ENCODE measurements at regions not wholly inside any gene's neighbourhood (a gene's known extent, or its start where the extent isn't known, plus 50 kb on each side); places are given as distances from the start of the nearest gene placed in this dataset.

- H3K9ac ChIP-seq (ENCODE audit: low read depth, low read length) = no peak overlapping the region
- no peak overlapping the region for H3K27ac ChIP-seq (ENCODE audit: low read length)
- no peak overlapping the region for H3K4me3 ChIP-seq (ENCODE audit: low read length)
- H3K36me3 ChIP-seq (ENCODE audit: insufficient read depth, low read depth, low read length) = no peaks in the 10 kb centered on the region
- peaks cover 17% of the 10 kb centered on the region; the same call in 1 of the 2 replicates for H3K27me3 ChIP-seq (ENCODE audit: insufficient read depth, low read length)
- no peaks in the 10 kb centered on the region for H3K9me3 ChIP-seq (ENCODE audit: insufficient read depth, low read depth, low read length)
- H3K4me1 ChIP-seq (ENCODE audit: insufficient read depth, low read length) = peaks cover 37% of the 10 kb centered on the region; the same call in 1 of the 2 replicates
Measured at GRCh38 chr5:74546796-74547195, 93.7 kb downstream of the ENC1 start.

- Histone ChIP-seq H3K4me3 (ENCODE audit: low read length) (no peak overlapping the region), H3K9me3 (ENCODE audit: insufficient read depth, low read depth, low read length) (no peaks in the 10 kb centered on the region), H3K9ac (ENCODE audit: low read depth, low read length) (no peak overlapping the region), H3K27ac (ENCODE audit: low read length) (no peak overlapping the region), H3K27me3 (ENCODE audit: insufficient read depth, low read length) (peaks cover 17% of the 10 kb centered on the region; the same call in 1 of the 2 replicates), H3K36me3 (ENCODE audit: insufficient read depth, low read depth, low read length) (no peaks in the 10 kb centered on the region), H3K4me1 (ENCODE audit: insufficient read depth, low read length) (peaks cover 46% of the 10 kb centered on the region)
Measured at GRCh38 chr5:74544811-74545210, 95.7 kb downstream of the ENC1 start.

GRCh38 chr5:74543162-74543995 lies 97.1 kb downstream of the ENC1 start:
- peaks cover 38% of the 10 kb centered on the region for H3K4me1 ChIP-seq (ENCODE audit: insufficient read depth, low read length)
- H3K9me3 ChIP-seq (ENCODE audit: insufficient read depth, low read depth, low read length) = no peaks in the 10 kb centered on the region
- H3K9ac ChIP-seq (ENCODE audit: low read depth, low read length) = peak overlapping the region; percentile 10; the same call in 1 of the 2 replicates
- H3K36me3 ChIP-seq (ENCODE audit: insufficient read depth, low read depth, low read length) = no peaks in the 10 kb centered on the region
- H3K4me3 ChIP-seq (ENCODE audit: low read length) = peak overlapping the region; percentile 42; the same call in 1 of the 2 replicates
- peaks cover 17% of the 10 kb centered on the region; the same call in 1 of the 2 replicates for H3K27me3 ChIP-seq (ENCODE audit: insufficient read depth, low read length)
- H3K27ac ChIP-seq (ENCODE audit: low read length) = peak overlapping the region; percentile 11

- peaks cover 17% of the 10 kb centered on the region; the same call in 1 of the 2 replicates for H3K27me3 ChIP-seq (ENCODE audit: insufficient read depth, low read length)
- H3K9ac ChIP-seq (ENCODE audit: low read depth, low read length) = no peak overlapping the region
- H3K36me3 ChIP-seq (ENCODE audit: insufficient read depth, low read depth, low read length) = no peaks in the 10 kb centered on the region
- H3K4me3 ChIP-seq (ENCODE audit: low read length) = no peak overlapping the region
- peaks cover 38% of the 10 kb centered on the region for H3K4me1 ChIP-seq (ENCODE audit: insufficient read depth, low read length)
- no peak overlapping the region for H3K27ac ChIP-seq (ENCODE audit: low read length)
- H3K9me3 ChIP-seq (ENCODE audit: insufficient read depth, low read depth, low read length) = no peaks in the 10 kb centered on the region
Measured at GRCh38 chr5:74542482-74542881, 98.0 kb downstream of the ENC1 start.

GRCh38 chr5:74541381-74541781 lies 99.1 kb downstream of the ENC1 start:
- Histone ChIP-seq H3K9me3 (ENCODE audit: insufficient read depth, low read depth, low read length) (no peaks in the 10 kb centered on the region), H3K4me1 (ENCODE audit: insufficient read depth, low read length) (peaks cover 45% of the 10 kb centered on the region), H3K4me3 (ENCODE audit: low read length) (no peak overlapping the region), H3K36me3 (ENCODE audit: insufficient read depth, low read depth, low read length) (no peaks in the 10 kb centered on the region), H3K9ac (ENCODE audit: low read depth, low read length) (no peak overlapping the region), H3K27me3 (ENCODE audit: insufficient read depth, low read length) (peaks cover 11% of the 10 kb centered on the region; the same call in 1 of the 2 replicates), H3K27ac (ENCODE audit: low read length) (peak overlapping the region; percentile 11)

DNA sequence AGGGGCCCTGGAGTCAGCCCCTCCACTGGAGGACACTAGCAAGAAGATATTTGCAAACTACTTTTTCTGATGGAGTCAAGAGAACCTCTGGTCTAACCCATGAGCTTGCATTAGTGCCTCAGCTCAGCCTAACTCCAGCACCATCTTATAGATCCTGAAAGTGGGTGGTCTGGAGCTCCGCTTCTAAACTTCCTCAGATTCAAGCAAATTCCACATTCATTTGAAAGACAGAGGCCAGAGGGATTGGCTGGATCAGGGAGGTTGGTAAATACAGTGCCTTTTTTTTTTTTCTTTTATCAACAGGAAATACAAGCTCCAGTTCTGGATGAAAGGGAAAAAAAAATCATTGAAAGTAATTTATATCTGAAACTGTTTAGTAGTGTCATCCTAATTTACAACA lies 99.9 kb downstream of the ENC1 start:
- Histone ChIP-seq H3K36me3 (ENCODE audit: insufficient read depth, low read depth, low read length) (no peaks in the 10 kb centered on the region), H3K4me3 (ENCODE audit: low read length) (no peak overlapping the region), H3K4me1 (ENCODE audit: insufficient read depth, low read length) (peaks cover 52% of the 10 kb centered on the region)

DNA sequence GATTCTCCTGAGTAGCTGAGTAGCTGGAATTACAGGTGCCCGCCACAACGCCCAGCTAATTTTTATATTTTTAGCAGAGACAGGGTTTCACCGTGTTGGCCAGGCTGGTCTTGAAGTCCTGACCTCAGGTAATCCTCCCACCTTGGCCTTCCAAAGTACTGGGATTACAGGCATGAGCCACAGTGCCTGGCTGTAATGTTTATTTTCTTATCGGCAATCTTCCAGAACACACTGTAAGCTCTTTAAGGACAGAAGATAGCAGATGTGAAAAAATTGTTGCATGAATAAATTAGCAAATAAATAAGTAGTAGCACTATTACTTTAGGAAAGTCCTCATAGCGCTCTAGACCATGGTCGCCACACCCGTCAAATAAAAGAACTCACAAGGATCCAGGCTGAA lies 100.5 kb downstream of the ENC1 start:
- H3K36me3 ChIP-seq (ENCODE audit: insufficient read depth, low read depth, low read length) = no peaks in the 10 kb centered on the region
- H3K4me1 ChIP-seq (ENCODE audit: insufficient read depth, low read length) = peaks cover 55% of the 10 kb centered on the region
- no peak overlapping the region for H3K27ac ChIP-seq (ENCODE audit: low read length)
- H3K27me3 ChIP-seq (ENCODE audit: insufficient read depth, low read length) = peaks cover 1% of the 10 kb centered on the region; the same call in 1 of the 2 replicates
- peaks cover 3% of the 10 kb centered on the region; the same call in 1 of the 2 replicates for H3K9me3 ChIP-seq (ENCODE audit: insufficient read depth, low read depth, low read length)
- H3K4me3 ChIP-seq (ENCODE audit: low read length) = no peak overlapping the region
- H3K9ac ChIP-seq (ENCODE audit: low read depth, low read length) = no peak overlapping the region

More for the DNA sequence above, 99.9 kb downstream of the ENC1 start:
- Histone ChIP-seq H3K9me3 (ENCODE audit: insufficient read depth, low read depth, low read length) (no peaks in the 10 kb centered on the region), H3K9ac (ENCODE audit: low read depth, low read length) (no peak overlapping the region), H3K27ac (ENCODE audit: low read length) (no peak overlapping the region), H3K27me3 (ENCODE audit: insufficient read depth, low read length) (peaks cover 6% of the 10 kb centered on the region; the same call in 1 of the 2 replicates)

DNA sequence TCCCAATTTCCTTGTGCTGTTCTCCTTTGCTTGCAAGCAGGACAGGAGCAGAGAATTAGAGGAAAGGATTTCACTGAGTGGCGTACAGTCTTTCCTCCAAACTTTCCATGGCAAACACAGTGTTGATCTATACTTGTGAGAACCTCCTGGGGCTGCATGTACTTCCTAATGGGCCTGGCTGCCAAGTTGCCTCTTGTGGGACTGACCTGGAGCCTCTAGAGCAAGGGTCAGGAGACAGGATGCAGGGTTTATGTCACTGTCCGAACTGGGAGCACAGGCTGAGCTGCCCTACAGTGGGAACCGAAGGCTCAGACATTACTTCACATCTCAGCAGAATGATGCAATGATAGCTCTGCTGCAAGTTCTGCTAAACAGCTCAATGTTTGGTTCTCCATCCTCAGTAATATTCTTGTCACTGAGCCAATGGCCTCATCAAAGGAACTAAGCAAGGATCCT lies 102.3 kb downstream of the ENC1 start:
- Histone ChIP-seq H3K27ac (ENCODE audit: low read length) (no peak overlapping the region), H3K36me3 (ENCODE audit: insufficient read depth, low read depth, low read length) (0 out of 2 replicates have a peak, but pooled peaks cover 3% of the 10 kb centered on the region), H3K4me1 (ENCODE audit: insufficient read depth, low read length) (peaks cover 43% of the 10 kb centered on the region), H3K9ac (ENCODE audit: low read depth, low read length) (no peak overlapping the region), H3K4me3 (ENCODE audit: low read length) (no peak overlapping the region), H3K9me3 (ENCODE audit: insufficient read depth, low read depth, low read length) (peaks cover 21% of the 10 kb centered on the region), H3K27me3 (ENCODE audit: insufficient read depth, low read length) (no peaks in the 10 kb centered on the region)

GRCh38 chr5:74536658-74537057 lies 103.9 kb downstream of the ENC1 start:
- Histone ChIP-seq H3K36me3 (ENCODE audit: insufficient read depth, low read depth, low read length) (0 out of 2 replicates have a peak, but pooled peaks cover 3% of the 10 kb centered on the region), H3K27ac (ENCODE audit: low read length) (no peak overlapping the region), H3K9me3 (ENCODE audit: insufficient read depth, low read depth, low read length) (peaks cover 30% of the 10 kb centered on the region), H3K4me1 (ENCODE audit: insufficient read depth, low read length) (peaks cover 33% of the 10 kb centered on the region), H3K4me3 (ENCODE audit: low read length) (no peak overlapping the region), H3K27me3 (ENCODE audit: insufficient read depth, low read length) (no peaks in the 10 kb centered on the region), H3K9ac (ENCODE audit: low read depth, low read length) (no peak overlapping the region; the same call in 1 of the 2 replicates)

GRCh38 chr5:74535926-74536325 lies 104.6 kb downstream of the ENC1 start:
- H3K9me3 ChIP-seq (ENCODE audit: insufficient read depth, low read depth, low read length) = peaks cover 30% of the 10 kb centered on the region
- H3K4me3 ChIP-seq (ENCODE audit: low read length) = no peak overlapping the region
- no peaks in the 10 kb centered on the region for H3K27me3 ChIP-seq (ENCODE audit: insufficient read depth, low read length)
- H3K36me3 ChIP-seq (ENCODE audit: insufficient read depth, low read depth, low read length) = 0 out of 2 replicates have a peak, but pooled peaks cover 3% of the 10 kb centered on the region
- no peak overlapping the region for H3K9ac ChIP-seq (ENCODE audit: low read depth, low read length)
- H3K27ac ChIP-seq (ENCODE audit: low read length) = no peak overlapping the region
- peaks cover 26% of the 10 kb centered on the region; the same call in 1 of the 2 replicates for H3K4me1 ChIP-seq (ENCODE audit: insufficient read depth, low read length)

DNA sequence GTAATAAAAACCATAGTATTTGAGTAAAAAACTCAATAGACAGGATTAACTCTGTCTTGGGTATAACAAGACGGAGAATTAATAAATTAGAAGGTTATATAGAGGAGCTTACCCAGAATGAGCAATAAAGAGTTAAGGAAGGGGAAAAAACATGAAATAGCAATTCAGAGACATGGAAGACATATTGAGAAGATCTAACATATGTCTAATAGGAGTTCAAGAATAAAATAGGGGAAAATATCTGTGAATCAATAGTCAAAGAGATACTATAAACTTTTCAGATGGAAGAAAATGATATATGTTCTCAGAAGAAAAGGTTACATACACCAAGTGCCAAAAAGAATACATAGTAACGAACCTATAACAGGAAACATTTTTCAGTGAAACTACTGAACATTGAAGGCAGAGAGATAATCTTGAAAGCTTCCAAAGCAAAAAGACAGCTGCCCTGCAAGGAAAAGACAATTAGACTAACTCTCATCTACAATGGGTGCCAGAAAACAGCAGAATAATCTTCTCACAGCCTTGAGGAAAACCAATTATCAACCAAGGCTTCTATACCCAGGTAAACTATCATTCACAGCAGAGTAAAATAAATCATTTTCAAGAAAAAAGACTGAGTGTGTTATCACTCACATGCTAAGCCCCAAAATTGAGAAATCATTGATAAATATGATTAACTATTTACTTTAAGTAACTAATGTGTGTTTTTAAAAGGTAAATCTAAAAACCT lies 106.0 kb downstream of the ENC1 start:
- H3K27me3 ChIP-seq (ENCODE audit: insufficient read depth, low read length) = no peaks in the 10 kb centered on the region
- H3K9ac ChIP-seq (ENCODE audit: low read depth, low read length) = no peak overlapping the region
- no peak overlapping the region for H3K27ac ChIP-seq (ENCODE audit: low read length)
- peaks cover 30% of the 10 kb centered on the region for H3K9me3 ChIP-seq (ENCODE audit: insufficient read depth, low read depth, low read length)
- H3K4me1 ChIP-seq (ENCODE audit: insufficient read depth, low read length) = peaks cover 17% of the 10 kb centered on the region; the same call in 1 of the 2 replicates
- H3K36me3 ChIP-seq (ENCODE audit: insufficient read depth, low read depth, low read length) = 0 out of 2 replicates have a peak, but pooled peaks cover 3% of the 10 kb centered on the region
- peak overlapping the region; percentile 7; the same call in 1 of the 2 replicates for H3K4me3 ChIP-seq (ENCODE audit: low read length)
